ENCODE measurements at regions not wholly inside any gene's neighbourhood (a gene's known extent, or its start where the extent isn't known, plus 50 kb on each side); places are given as distances from the start of the nearest gene placed in this dataset.
"Not testable (repeated sequence)": the region's sequence is repeated elsewhere in the genome, so short reads cannot be mapped to it uniquely, and the experiment has no call there.

GRCh38 chr14:31911160-31911559 lies 165.9 kb upstream of the ARHGAP5 start:
- DNase-seq (ENCODE audit: low spot score in 2 of 2) (no peak), FAIRE-seq (no peak)

GRCh38 chr14:31913370-31913769 lies 163.7 kb upstream of the ARHGAP5 start:
- FAIRE-seq (no peak), DNase-seq (ENCODE audit: low spot score in 2 of 2) (no peak)

- DNase-seq (ENCODE audit: low spot score in 2 of 2); FAIRE-seq: not testable (repeated sequence)
Observed at GRCh38 chr14:31918289-31918688, 158.8 kb upstream of the ARHGAP5 start.

GRCh38 chr14:31920001-31920400 lies 157.1 kb upstream of the ARHGAP5 start:
- DNase-seq (ENCODE audit: low spot score in 2 of 2) = no peak

GRCh38 chr14:31920989-31921650 lies 156.0 kb upstream of the ARHGAP5 start:
- FAIRE-seq (no peak), DNase-seq (ENCODE audit: low spot score in 2 of 2) (no peak)

More at GRCh38 chr14:31920001-31920400, 157.1 kb upstream of the ARHGAP5 start:
- FAIRE-seq = no peak

GRCh38 chr14:31921721-31922120 lies 155.4 kb upstream of the ARHGAP5 start:
- DNase-seq (ENCODE audit: low spot score in 2 of 2) (no peak), FAIRE-seq (no peak)

GRCh38 chr14:31926123-31926522 lies 151.0 kb upstream of the ARHGAP5 start:
- DNase-seq (ENCODE audit: low spot score in 2 of 2) = no peak
- no peak for FAIRE-seq

- FAIRE-seq (no peak), DNase-seq (ENCODE audit: low spot score in 2 of 2) (no peak)
Observed at GRCh38 chr14:31926652-31927347, 150.3 kb upstream of the ARHGAP5 start.

- FAIRE-seq = no peak
- no peak for DNase-seq (ENCODE audit: low spot score in 2 of 2)
Observed at GRCh38 chr14:31927348-31927832, 149.7 kb upstream of the ARHGAP5 start.

- DNase-seq (ENCODE audit: low spot score in 2 of 2) (no peak), FAIRE-seq (no peak)
Observed at GRCh38 chr14:31930070-31930469, 147.0 kb upstream of the ARHGAP5 start.

GRCh38 chr14:31930493-31931240 lies 146.4 kb upstream of the ARHGAP5 start:
- FAIRE-seq = no peak
- no peak for DNase-seq (ENCODE audit: low spot score in 2 of 2)

GRCh38 chr14:31932675-31933074 lies 144.4 kb upstream of the ARHGAP5 start:
- FAIRE-seq (no peak), DNase-seq (ENCODE audit: low spot score in 2 of 2) (no peak)

- DNase-seq (ENCODE audit: low spot score in 2 of 2) = no peak
- FAIRE-seq = no peak
Observed at GRCh38 chr14:31933716-31934115, 143.4 kb upstream of the ARHGAP5 start.

- DNase-seq (ENCODE audit: low spot score in 2 of 2) = no peak
Observed at GRCh38 chr14:31934767-31935266, 142.3 kb upstream of the ARHGAP5 start.

GRCh38 chr14:31935391-31935790 lies 141.7 kb upstream of the ARHGAP5 start:
- DNase-seq (ENCODE audit: low spot score in 2 of 2) = no peak
- no peak for FAIRE-seq

More at GRCh38 chr14:31934767-31935266, 142.3 kb upstream of the ARHGAP5 start:
- no peak for FAIRE-seq

GRCh38 chr14:31936115-31936514 lies 141.0 kb upstream of the ARHGAP5 start:
- FAIRE-seq = no peak
- DNase-seq (ENCODE audit: low spot score in 2 of 2) = no peak

- FAIRE-seq = no peak
- DNase-seq (ENCODE audit: low spot score in 2 of 2) = no peak
Observed at GRCh38 chr14:31937730-31938346, 139.3 kb upstream of the ARHGAP5 start.

GRCh38 chr14:31939934-31940333 lies 137.2 kb upstream of the ARHGAP5 start:
- DNase-seq (ENCODE audit: low spot score in 2 of 2) = no peak
- no peak for FAIRE-seq

- DNase-seq (ENCODE audit: low spot score in 2 of 2) (no peak), FAIRE-seq (no peak)
Observed at GRCh38 chr14:31941487-31941886, 135.6 kb upstream of the ARHGAP5 start.

GRCh38 chr14:31942166-31942841 lies 134.8 kb upstream of the ARHGAP5 start:
- FAIRE-seq (no peak), DNase-seq (ENCODE audit: low spot score in 2 of 2) (no peak)
